Esophagus squamous epithelium (tissue), 5 donors: ENCODE measurements at regions not wholly inside any gene's neighbourhood (a gene's known extent, or its start where the extent isn't known, plus 50 kb on each side); places are given as distances from the start of the nearest gene placed in this dataset.

Experiments
- DNase-seq: peaks from one replicate; lab custom pipeline; 2025; lab: John Stamatoyannopoulos, UW
- H3K27ac ChIP-seq, 4 donors: fragments of 200-600 bp; sonication (generic); one replicate each; pipeline ENCODE4 v1.5.1; 2016 to 2019; ENCODE audit warnings: mild to moderate bottlenecking in 1 of 4
- H3K27me3 ChIP-seq, 4 donors: fragments of 200-600 bp; sonication (generic); 1 replicate in 3 of 4; 2 replicates in 1 of 4; pipeline versions ENCODE4 v1.5.1 to v1.6.0; 2017 to 2021; ENCODE audit warnings: antibody characterized with exemption in 1 of 4
- H3K36me3 ChIP-seq, 3 donors: fragments of 200-600 bp; sonication (generic); one replicate each; pipeline ENCODE4 v1.5.1; 2016 to 2019
- H3K4me1 ChIP-seq, 3 donors: fragments of 200-600 bp; sonication (generic); one replicate each; pipeline ENCODE4 v1.5.1; 2017 to 2019
- H3K4me3 ChIP-seq, 4 donors: fragments of 200-600 bp; sonication (generic); 1 replicate in 3 of 4; 2 replicates in 1 of 4; pipeline ENCODE4 v1.5.1; 2016 to 2019; ENCODE audit warnings: mild to moderate bottlenecking in 2 of 4, moderate library complexity in 1 of 4
- H3K9me3 ChIP-seq, 3 donors: fragments of 200-600 bp; sonication (generic); one replicate each; pipeline ENCODE4 v1.5.1; 2016 to 2019
- POLR2A ChIP-seq, 4 donors: fragments of 450-650 bp; IDR thresholded peaks; one replicate each; pipeline ENCODE4 v1.6.1; 2017; ENCODE audit warnings: antibody characterized with exemption in 4 of 4, mild to moderate bottlenecking in 4 of 4, moderate library complexity in 3 of 4
- WGBS, 2 donors: methylation state at CpG; one replicate each; pipeline ENCODE4 v1.1.5; 2018; 5-methylcytosine and 5-hydroxymethylcytosine counted together
- intact Hi-C: fragments of 100-400 bp; cut with DNase I; formaldehyde crosslinking; loops from one replicate; pipeline ENCODE4 v1.15.0; 2022
- TF ChIP-seq, protein P1 (sequence below), 6 experiments: fragments of 450-650 bp in 4 of 6; fragments of 200-600 bp in 2 of 6; sonication (generic) in 2 of 6; IDR thresholded peaks; one replicate each; pipeline ENCODE4 v1.5.1; 2016 to 2019; ENCODE audit warnings: antibody characterized with exemption in 6 of 6, mild to moderate bottlenecking in 4 of 6, moderate library complexity in 4 of 6
- donor health status: DM: yes; HTN: yes; CAD: no.

DNA sequence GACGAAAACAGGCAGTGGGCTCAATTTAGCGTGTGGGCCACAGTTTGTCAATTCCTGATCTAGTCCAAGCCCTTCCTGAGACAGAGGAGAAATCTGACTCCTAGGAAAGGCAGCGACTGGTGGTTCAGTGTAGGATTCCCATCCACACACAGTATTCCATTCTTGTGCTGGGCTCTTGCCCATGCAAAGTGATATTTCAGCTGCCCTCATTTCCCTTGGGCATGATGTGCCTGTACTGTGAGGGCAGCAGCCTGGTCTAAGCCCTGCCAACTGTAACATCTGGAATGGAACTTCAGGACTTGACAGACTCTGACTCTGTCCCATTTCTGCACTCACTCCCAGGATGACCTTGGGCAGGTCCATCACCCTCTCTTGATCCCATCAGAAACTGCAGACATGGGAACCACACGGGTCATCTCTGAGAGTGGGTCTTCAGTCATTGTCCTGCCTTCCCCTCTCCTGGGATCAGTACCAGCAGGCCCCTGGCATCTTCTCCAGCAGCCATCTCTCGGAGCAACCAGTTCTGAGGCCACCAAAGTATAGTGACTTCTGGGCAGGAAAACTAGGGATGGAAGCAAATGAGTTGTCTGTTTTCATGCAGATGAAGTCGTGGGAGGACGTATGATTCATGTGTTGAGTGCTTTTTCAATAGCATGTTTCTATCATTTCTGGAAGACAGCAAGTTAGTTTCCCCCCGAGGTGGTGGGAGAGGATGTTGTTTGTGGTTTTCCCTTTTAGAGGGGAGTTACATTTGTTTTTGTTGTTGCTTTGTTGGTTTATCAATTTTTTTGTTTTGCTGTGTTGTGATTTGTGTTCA lies 54.2 kb upstream of the BCL2L14 start:
- Histone ChIP-seq H3K27ac (no peak overlapping the region), H3K4me3 (no peak overlapping the region), H3K4me1 (peaks cover 0 to 9% (median 0%) of the 10 kb centered on the region in 3 donors), H3K27me3 (no peaks in the 10 kb centered on the region), H3K9me3 (no peaks in the 10 kb centered on the region), H3K36me3 (no peaks in the 10 kb centered on the region)
- intact Hi-C loops: no loop called here
- no peak for DNase-seq
- WGBS, 2 donors: 52 to 70% methylated on average over 6 to 8 of the region's 8 CpGs
- TF ChIP-seq, protein P1, sequence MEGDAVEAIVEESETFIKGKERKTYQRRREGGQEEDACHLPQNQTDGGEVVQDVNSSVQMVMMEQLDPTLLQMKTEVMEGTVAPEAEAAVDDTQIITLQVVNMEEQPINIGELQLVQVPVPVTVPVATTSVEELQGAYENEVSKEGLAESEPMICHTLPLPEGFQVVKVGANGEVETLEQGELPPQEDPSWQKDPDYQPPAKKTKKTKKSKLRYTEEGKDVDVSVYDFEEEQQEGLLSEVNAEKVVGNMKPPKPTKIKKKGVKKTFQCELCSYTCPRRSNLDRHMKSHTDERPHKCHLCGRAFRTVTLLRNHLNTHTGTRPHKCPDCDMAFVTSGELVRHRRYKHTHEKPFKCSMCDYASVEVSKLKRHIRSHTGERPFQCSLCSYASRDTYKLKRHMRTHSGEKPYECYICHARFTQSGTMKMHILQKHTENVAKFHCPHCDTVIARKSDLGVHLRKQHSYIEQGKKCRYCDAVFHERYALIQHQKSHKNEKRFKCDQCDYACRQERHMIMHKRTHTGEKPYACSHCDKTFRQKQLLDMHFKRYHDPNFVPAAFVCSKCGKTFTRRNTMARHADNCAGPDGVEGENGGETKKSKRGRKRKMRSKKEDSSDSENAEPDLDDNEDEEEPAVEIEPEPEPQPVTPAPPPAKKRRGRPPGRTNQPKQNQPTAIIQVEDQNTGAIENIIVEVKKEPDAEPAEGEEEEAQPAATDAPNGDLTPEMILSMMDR (IDR thresholded peaks at IDR 0.05): no peak
- no peak for TF ChIP-seq POLR2A (IDR thresholded peaks at IDR 0.05)

GRCh38 chr12:12017135-12017581 lies 53.6 kb upstream of the BCL2L14 start:
- H3K9me3 ChIP-seq: no peaks in the 10 kb centered on the region
- no peak overlapping the region for H3K4me3 ChIP-seq
- no peaks in the 10 kb centered on the region for H3K36me3 ChIP-seq
- H3K27ac ChIP-seq: no peak overlapping the region
- TF ChIP-seq, protein P1 (IDR thresholded peaks at IDR 0.05): no peak
- TF ChIP-seq POLR2A (IDR thresholded peaks at IDR 0.05): no peak
- WGBS, 2 donors: 33 to 46% methylated on average over 1 to 3 of the region's 3 CpGs
- no peak for DNase-seq
- no peaks in the 10 kb centered on the region for H3K27me3 ChIP-seq
- peaks cover 0 to 7% (median 0%) of the 10 kb centered on the region in 3 donors for H3K4me1 ChIP-seq
- intact Hi-C loops: no loop called here

- DNase-seq: no peak
- H3K27ac ChIP-seq: no peak overlapping the region
- intact Hi-C loops: no loop called here
Observed at GRCh38 chr12:12017798-12018197, 52.9 kb upstream of the BCL2L14 start.

GRCh38 chr12:12018454-12018853 lies 52.3 kb upstream of the BCL2L14 start:
- Histone ChIP-seq H3K9me3 (no peaks in the 10 kb centered on the region), H3K27ac (no peak overlapping the region), H3K4me1 (peaks cover 0 to 11% (median 0%) of the 10 kb centered on the region in 3 donors), H3K36me3 (no peaks in the 10 kb centered on the region), H3K27me3 (no peaks in the 10 kb centered on the region), H3K4me3 (no peak overlapping the region)
- TF ChIP-seq POLR2A (IDR thresholded peaks at IDR 0.05): no peak
- TF ChIP-seq, protein P1 (IDR thresholded peaks at IDR 0.05): no peak
- 57 to 70% methylated on average over 8 of the region's 8 CpGs for WGBS, 2 donors
- no peak for DNase-seq
- intact Hi-C loops: no loop called here

More at GRCh38 chr12:12017798-12018197, 52.9 kb upstream of the BCL2L14 start:
- no peaks in the 10 kb centered on the region for H3K27me3 ChIP-seq
- H3K36me3 ChIP-seq: no peaks in the 10 kb centered on the region
- H3K9me3 ChIP-seq: no peaks in the 10 kb centered on the region
- TF ChIP-seq, protein P1 (IDR thresholded peaks at IDR 0.05): peak in 1 of 6 experiments; percentile 6
- no peak for TF ChIP-seq POLR2A (IDR thresholded peaks at IDR 0.05)
- no peak overlapping the region for H3K4me3 ChIP-seq
- 67 to 83% methylated on average over 3 to 4 of the region's 4 CpGs for WGBS, 2 donors
- peaks cover 0 to 7% (median 0%) of the 10 kb centered on the region in 3 donors for H3K4me1 ChIP-seq

GRCh38 chr12:12019881-12020280 lies 50.9 kb upstream of the BCL2L14 start:
- Histone ChIP-seq H3K27ac (no peak overlapping the region), H3K4me1 (peaks cover 0 to 25% (median 8%) of the 10 kb centered on the region in 3 donors), H3K9me3 (no peaks in the 10 kb centered on the region), H3K27me3 (no peaks in the 10 kb centered on the region), H3K4me3 (no peak overlapping the region), H3K36me3 (no peaks in the 10 kb centered on the region)
- no peak for DNase-seq
- intact Hi-C loops: no loop called here
- 51 to 62% methylated on average over 8 to 9 of the region's 9 CpGs for WGBS, 2 donors
- TF ChIP-seq, protein P1 (IDR thresholded peaks at IDR 0.05): no peak
- TF ChIP-seq POLR2A (IDR thresholded peaks at IDR 0.05): no peak
